GM12878 (cell line): ENCODE measurements at regions not wholly inside any gene's neighbourhood (a gene's known extent, or its start where the extent isn't known, plus 50 kb on each side); places are given as distances from the start of the nearest gene placed in this dataset.

Experiments
- BRCA1 ChIP-seq: IDR thresholded peaks from 2 replicates; pipeline ENCODE4 v1.6.1; 2011; ENCODE audit warnings: low read depth, low read length, improper control_type of control experiment
- EED ChIP-seq: sonication (generic); IDR thresholded peaks from 2 replicates; pipeline ENCODE4 v1.6.1; 2016; ENCODE audit warnings: antibody characterized with exemption, low read depth
- ETV6 ChIP-seq, 2 experiments: fragments of 450-650 bp in 1 of 2; IDR thresholded peaks in 1 of 2; conservative IDR thresholded peaks in 1 of 2; 2 replicates each; pipeline ENCODE4 v1.6.1; 2014; ENCODE audit warnings: antibody characterized with exemption in 1 of 2, borderline replicate concordance in 1 of 2, low read depth in 1 of 2, mild to moderate bottlenecking in 1 of 2, moderate library complexity in 1 of 2
- HCFC1 ChIP-seq: fragments of 150-350 bp; IDR thresholded peaks from 2 replicates; pipeline ENCODE4 v1.6.1; 2014; ENCODE audit warnings: low read length
- NRF1 ChIP-seq: conservative IDR thresholded peaks from 2 replicates; pipeline ENCODE4 v1.6.1; 2011; ENCODE audit warnings: mild to moderate bottlenecking, low read depth, low read length, improper control_type of control experiment
- PAX5 ChIP-seq: IDR thresholded peaks from 2 replicates; pipeline ENCODE4 v1.6.1; 2011; ENCODE audit warnings: low read depth, low read length, borderline replicate concordance
- SIN3A ChIP-seq: IDR thresholded peaks from 2 replicates; pipeline ENCODE4 v1.6.1; 2012; ENCODE audit warnings: low read depth, low read length, improper control_type of control experiment
- SMAD5 ChIP-seq: IDR thresholded peaks from 2 replicates; pipeline ENCODE4 v1.6.1; 2016; ENCODE audit warnings: antibody characterized with exemption, low read depth
- SMC3 ChIP-seq: IDR thresholded peaks from 2 replicates; pipeline ENCODE4 v1.6.1; 2011; ENCODE audit warnings: low read length, improper control_type of control experiment, borderline replicate concordance
- TAF1 ChIP-seq: IDR thresholded peaks from 2 replicates; pipeline ENCODE4 v1.6.1; 2011; ENCODE audit warnings: mild to moderate bottlenecking, low read depth, low read length, borderline replicate concordance
- TARDBP ChIP-seq: IDR thresholded peaks from 2 replicates; pipeline ENCODE4 v1.6.1; 2016; ENCODE audit warnings: borderline replicate concordance
- ZBED1 ChIP-seq: IDR thresholded peaks from 2 replicates; pipeline ENCODE4 v1.6.1; 2016; ENCODE audit warnings: borderline replicate concordance
- TF ChIP-seq, protein P1 (sequence below): fragments of 450-650 bp; IDR thresholded peaks from 2 replicates; pipeline ENCODE4 v1.6.1; 2016; ENCODE audit warnings: mild to moderate bottlenecking, moderate library complexity, borderline replicate concordance
- TF ChIP-seq, protein P2 (sequence below): IDR thresholded peaks from 2 replicates; pipeline ENCODE4 v1.6.1; 2012; ENCODE audit warnings: low read depth, low read length, improper control_type of control experiment
- TF ChIP-seq, protein P3 (sequence below): fragments of 450-650 bp; IDR thresholded peaks from 2 replicates; pipeline ENCODE4 v1.6.1; 2017; ENCODE audit warnings: antibody characterized with exemption, mild to moderate bottlenecking, moderate library complexity

DNA sequence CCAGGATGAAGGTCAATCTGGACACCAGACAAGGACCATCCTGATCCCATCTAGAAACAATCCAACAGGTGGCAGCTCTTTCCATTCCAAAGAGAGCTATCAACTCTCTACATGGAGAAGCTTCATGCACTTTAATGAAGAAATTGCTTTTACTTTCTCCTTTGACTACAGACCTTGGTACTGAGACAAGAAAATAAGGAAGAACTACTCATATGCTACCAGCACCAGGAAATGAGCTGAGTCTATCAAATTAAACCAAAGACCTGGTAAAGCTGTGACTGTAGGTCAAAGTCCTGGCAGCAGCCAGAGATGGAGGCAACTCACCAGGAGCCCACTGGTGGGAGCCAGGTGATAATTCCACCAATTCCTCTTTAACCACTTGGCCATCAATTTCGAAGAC is 64.3 kb upstream of the LRRC8B start (continued):
- TF ChIP-seq, protein P1, sequence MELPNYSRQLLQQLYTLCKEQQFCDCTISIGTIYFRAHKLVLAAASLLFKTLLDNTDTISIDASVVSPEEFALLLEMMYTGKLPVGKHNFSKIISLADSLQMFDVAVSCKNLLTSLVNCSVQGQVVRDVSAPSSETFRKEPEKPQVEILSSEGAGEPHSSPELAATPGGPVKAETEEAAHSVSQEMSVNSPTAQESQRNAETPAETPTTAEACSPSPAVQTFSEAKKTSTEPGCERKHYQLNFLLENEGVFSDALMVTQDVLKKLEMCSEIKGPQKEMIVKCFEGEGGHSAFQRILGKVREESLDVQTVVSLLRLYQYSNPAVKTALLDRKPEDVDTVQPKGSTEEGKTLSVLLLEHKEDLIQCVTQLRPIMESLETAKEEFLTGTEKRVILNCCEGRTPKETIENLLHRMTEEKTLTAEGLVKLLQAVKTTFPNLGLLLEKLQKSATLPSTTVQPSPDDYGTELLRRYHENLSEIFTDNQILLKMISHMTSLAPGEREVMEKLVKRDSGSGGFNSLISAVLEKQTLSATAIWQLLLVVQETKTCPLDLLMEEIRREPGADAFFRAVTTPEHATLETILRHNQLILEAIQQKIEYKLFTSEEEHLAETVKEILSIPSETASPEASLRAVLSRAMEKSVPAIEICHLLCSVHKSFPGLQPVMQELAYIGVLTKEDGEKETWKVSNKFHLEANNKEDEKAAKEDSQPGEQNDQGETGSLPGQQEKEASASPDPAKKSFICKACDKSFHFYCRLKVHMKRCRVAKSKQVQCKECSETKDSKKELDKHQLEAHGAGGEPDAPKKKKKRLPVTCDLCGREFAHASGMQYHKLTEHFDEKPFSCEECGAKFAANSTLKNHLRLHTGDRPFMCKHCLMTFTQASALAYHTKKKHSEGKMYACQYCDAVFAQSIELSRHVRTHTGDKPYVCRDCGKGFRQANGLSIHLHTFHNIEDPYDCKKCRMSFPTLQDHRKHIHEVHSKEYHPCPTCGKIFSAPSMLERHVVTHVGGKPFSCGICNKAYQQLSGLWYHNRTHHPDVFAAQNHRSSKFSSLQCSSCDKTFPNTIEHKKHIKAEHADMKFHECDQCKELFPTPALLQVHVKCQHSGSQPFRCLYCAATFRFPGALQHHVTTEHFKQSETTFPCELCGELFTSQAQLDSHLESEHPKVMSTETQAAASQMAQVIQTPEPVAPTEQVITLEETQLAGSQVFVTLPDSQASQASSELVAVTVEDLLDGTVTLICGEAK: no peak
- TF ChIP-seq SMAD5 (no peak), TAF1 (no peak), TARDBP (no peak), BRCA1 (no peak), NRF1 (no peak), EED (no peak), SMC3 (no peak), ZBED1 (no peak), PAX5 (no peak), ETV6 (conservative IDR thresholded peaks at IDR 0.05 in 1 of 2, IDR thresholded peaks at IDR 0.05 in 1 of 2; ENCODE audit: borderline replicate concordance in 1 of 2, low read depth in 1 of 2) (no peak), SIN3A (no peak), HCFC1 (no peak)
- TF ChIP-seq, protein P2, sequence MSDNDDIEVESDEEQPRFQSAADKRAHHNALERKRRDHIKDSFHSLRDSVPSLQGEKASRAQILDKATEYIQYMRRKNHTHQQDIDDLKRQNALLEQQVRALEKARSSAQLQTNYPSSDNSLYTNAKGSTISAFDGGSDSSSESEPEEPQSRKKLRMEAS: no peak
- TF ChIP-seq, protein P3, sequence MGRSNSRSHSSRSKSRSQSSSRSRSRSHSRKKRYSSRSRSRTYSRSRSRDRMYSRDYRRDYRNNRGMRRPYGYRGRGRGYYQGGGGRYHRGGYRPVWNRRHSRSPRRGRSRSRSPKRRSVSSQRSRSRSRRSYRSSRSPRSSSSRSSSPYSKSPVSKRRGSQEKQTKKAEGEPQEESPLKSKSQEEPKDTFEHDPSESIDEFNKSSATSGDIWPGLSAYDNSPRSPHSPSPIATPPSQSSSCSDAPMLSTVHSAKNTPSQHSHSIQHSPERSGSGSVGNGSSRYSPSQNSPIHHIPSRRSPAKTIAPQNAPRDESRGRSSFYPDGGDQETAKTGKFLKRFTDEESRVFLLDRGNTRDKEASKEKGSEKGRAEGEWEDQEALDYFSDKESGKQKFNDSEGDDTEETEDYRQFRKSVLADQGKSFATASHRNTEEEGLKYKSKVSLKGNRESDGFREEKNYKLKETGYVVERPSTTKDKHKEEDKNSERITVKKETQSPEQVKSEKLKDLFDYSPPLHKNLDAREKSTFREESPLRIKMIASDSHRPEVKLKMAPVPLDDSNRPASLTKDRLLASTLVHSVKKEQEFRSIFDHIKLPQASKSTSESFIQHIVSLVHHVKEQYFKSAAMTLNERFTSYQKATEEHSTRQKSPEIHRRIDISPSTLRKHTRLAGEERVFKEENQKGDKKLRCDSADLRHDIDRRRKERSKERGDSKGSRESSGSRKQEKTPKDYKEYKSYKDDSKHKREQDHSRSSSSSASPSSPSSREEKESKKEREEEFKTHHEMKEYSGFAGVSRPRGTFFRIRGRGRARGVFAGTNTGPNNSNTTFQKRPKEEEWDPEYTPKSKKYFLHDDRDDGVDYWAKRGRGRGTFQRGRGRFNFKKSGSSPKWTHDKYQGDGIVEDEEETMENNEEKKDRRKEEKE: no peak
